DMS153 treated with DMSO at 0.1 percent for 48 hours (cell line): ENCODE measurements at regions not wholly inside any gene's neighbourhood (a gene's known extent, or its start where the extent isn't known, plus 50 kb on each side); places are given as distances from the start of the nearest gene placed in this dataset.

Experiments used
- DNase-seq: peaks from one replicate; lab custom pipeline; 2025; ENCODE audit not compliant: unreplicated experiment; lab: John Stamatoyannopoulos, UW

GRCh38 chr5:57695179-57695578 lies 212.6 kb upstream of the ACTBL2 start:
- no peak for DNase-seq

DNA sequence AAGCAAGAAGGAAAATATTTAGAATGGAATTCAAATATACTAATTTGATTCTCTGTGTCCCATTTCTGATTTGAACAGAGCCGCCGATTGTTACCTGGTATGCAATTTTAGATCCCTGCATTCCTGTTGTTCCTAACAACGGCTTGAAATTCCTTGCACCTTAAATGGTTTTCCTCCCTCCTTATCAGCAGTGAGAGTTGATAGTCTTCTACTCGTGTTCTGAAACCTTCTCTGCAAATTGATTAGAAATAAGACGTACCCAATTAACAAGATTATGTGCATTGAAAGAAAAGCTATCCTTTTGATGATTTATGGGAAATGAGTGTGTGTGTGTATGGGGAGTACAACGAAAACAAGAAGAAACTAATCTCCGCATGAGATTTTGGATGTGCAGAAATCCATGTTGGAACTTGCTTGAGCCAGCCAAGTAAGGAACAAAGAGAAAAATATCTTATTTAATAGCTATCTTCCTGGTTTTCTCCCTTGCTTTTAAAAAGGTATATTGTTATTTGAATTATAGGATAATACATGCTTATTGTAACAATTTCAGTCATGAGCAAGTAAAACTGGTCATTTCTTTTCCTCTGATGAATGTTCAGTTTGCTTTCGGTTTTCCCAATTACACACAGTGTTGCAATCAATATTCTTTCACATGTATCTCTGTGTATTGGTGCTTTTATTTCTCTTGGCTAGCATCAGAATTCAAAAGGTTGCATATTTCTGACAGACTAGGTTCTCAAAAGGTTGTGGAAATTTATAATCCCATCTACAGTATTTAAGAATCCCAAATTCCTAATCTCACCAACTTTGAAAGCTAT lies 211.1 kb upstream of the ACTBL2 start:
- no peak for DNase-seq

DNA sequence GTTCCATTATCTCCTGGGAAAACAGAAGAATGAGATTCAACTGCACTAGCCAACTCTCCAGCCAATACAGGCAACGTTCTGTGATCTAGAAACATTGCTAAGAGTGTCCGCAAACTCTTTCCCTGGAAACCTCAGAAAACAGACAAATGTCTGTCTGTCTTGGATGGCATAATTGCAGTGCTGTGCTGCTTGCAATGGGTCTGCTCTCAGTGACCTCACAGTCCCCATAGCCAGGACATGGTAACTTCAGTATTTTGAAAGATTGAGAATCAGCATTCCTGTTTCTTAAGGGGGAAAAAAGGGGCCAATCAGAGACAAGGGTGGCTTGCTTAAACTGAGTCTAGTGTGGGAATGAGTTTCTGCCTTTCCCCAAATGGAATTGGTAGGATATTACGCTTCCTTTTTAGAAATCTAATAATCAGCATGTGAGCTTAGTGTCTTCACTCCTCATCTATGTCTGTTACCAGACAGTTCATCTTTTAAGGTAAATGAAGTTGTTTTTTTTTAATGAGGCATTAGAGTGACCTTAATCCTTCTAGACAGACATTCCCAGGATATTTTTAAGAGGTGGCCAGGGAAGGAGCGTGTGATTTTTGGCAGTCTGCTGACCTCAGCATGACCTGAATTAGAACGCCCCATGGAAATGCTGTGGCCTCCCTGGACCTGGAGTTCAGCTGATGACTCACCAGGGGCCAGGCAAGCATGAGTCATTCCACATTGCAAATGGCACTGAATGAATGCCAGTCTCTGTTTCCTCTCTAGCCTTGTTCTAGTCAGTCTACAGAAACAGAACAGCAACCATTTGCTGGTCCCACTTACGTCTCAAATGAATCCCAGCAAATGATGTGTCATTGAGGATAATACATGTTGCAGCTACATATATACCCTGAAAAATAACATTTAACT lies 210.2 kb upstream of the ACTBL2 start:
- no peak for DNase-seq

DNA sequence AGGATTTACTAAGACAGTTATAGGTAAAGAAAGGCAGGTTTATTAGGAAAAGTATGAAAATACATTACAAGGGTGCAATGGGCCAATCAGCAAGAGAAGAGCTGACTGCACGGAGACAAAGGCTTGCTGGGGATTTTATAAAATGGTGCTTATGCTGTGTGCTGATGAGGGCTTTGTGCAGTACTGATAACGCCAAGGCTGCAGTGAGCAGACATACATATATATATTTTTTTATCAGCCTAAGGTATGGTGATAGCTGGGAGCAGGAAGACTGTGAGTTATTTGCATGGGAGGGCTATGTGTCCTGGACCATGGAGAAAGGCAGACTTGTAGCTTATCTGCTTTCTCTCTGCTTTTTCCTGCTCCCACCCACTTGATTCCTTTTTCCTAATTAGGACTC lies 208.1 kb upstream of the ACTBL2 start:
- no peak for DNase-seq

DNA sequence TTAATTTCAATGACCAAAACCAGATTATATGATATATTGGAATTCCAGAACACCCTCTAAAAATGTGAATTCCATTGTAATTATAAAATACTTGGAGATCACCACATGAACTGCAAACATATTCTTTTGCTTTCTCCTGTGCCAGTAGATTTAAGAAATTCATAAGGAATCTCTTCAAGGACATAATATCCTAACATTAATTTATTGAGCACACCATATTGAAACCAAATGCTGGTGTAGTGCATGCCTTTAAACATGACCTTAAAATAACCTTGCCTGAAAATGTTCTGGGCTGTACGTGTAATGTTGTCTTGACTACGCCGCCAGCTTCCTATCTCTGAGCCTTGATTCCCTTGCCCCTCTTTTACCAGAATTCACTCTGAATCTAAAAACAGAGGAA lies 205.0 kb upstream of the ACTBL2 start:
- DNase-seq, result no peak

DNA sequence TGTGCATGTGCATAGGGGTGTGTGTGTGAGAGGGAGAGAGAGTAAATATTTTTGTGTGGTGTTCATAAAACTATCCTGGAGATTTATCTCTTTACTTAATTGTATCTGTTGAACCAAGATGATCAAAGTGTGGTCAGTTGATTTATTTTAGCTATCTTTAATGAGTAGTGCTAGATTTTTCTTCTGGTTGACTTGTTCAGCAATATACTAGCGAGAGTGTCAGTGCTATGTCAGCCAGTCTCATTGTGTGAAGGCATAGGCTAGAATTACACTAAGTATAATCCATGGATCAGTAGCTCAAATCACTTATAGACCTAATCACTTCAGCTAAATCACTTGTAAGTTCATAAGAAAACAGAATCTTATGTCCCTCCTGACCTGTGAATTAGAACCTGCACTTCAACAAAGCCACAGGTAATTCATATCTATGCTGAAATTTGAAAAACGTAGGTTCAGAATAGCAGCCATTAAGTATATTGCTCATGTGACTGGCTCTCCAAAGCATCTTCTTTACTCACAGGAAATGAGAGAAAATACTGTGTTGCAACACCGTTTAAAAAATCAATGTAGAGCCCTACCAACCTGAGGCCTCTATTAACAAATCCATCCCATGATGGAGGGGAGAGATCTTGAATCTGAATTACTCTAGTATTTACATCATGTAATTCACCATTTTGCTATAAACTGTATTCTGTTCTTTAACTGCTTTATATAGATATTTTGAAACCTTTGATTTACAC lies 203.1 kb upstream of the ACTBL2 start:
- no peak for DNase-seq

DNA sequence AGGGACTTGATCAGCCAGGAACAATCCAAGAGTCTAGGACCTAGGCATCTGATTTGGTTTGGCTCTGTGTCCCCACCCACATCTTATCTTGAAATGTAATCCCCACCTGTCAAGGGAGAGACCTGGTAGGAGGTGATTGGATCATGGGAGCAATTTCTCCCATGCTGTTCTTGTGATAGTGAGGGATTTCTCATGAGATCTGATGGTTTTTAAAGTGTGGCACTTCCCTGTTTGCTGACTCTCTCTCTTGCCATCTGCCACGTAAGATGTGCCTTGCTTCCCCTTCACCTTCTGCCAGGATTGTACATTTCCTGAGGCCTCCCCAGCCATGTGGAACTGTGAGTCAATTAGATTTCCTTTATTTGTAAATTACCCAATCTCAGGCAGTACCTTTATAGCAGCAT lies 201.7 kb upstream of the ACTBL2 start:
- DNase-seq, result no peak

DNA sequence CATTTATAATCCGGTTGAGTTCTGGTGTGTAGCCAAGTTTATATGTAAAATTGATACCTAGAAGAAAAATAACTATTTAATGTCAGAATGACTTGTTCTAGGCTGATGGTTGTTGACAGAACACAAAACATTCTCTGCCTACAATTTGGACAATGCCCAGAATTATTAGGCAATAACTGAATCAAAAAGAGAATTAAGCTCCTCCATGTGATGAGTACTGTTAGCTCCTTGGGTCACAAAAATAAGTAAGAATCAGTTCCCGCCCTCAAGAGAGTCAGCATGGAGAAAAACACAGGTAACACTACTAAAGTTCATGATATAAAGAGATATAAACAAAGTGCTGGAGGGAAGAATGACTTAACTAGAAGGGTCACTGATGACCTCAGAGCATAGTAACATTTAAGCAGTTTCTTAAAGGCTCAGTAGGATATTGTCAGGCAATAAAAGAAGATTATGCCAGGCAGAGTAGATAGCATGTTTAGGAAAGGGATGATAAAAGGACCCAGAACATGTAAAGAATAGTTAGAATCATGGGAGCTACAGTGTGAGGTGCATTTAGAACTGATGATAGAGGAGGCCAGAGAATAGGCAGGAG lies 200.5 kb upstream of the ACTBL2 start:
- DNase-seq, result no peak

DNA sequence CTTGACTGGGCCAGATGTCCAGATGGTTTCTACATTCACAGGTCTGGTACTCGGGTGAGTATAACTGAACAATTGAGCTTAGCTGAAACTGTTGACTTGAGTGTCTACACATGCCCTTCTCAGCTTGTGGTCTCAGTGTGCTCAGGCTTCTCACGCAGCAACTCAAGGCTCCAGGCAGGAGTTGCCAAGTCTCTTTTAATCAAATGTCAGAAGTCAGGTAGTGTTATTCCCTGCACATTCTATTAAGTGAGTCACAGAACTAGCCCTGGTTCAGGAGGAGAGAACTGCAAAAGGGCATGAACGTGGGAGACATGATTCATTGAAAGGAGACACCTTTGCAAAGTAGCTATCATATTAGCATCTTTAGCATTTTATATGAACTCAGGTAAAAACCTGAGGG lies 199.3 kb upstream of the ACTBL2 start:
- DNase-seq, result no peak

- DNase-seq, result no peak
These were observed 198.1 kb upstream of the ACTBL2 start for GRCh38 chr5:57680686-57681085.

- no peak for DNase-seq
These were observed 194.6 kb upstream of the ACTBL2 start for GRCh38 chr5:57677235-57677634.

GRCh38 chr5:57676222-57677098 lies 193.8 kb upstream of the ACTBL2 start:
- DNase-seq, result no peak

GRCh38 chr5:57675236-57675635 lies 192.6 kb upstream of the ACTBL2 start:
- DNase-seq, result no peak

- no peak for DNase-seq
These were observed 188.8 kb upstream of the ACTBL2 start for GRCh38 chr5:57671371-57671770.

- DNase-seq, result no peak
These were observed 184.0 kb upstream of the ACTBL2 start for GRCh38 chr5:57666582-57666981.

- no peak for DNase-seq
These were observed 182.7 kb upstream of the ACTBL2 start for GRCh38 chr5:57665146-57665936.

DNA sequence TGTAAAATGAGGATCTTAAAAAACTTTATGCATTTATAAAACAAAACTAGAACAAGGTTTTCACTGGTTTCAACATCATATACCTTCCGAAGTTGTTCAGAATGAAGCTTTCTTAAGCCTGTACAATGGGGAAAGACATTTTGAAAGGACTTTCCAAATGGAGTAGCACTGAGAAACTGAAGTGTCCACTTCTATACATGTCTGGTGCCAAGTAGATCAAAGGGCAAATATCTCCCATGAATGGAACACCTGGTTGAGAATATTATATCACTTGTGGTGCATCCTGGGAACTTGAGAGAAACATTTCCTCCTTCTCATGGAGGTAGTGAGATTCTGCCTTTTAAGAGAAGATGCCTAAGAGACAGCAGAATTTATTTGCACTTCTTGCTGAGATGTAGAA lies 182.1 kb upstream of the ACTBL2 start:
- no peak for DNase-seq

DNA sequence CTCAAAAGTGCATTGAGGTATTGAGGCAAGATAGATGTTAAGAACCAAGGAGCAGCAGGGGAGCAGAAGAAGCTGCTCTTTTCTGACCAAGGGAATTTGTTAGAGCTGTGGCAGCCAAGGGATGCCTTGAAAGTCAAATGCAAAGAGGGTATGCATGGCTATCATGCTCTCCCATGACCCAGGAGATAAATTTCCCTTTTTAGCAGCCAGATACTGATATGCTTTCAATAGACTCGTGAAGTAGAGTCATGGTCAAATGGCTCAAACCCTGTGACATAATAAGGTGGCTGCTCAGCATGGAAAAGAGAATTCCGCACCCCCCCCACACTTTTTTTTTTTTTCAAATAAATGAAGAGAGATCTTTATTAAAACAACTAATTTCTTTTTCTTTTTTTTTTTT lies 180.9 kb upstream of the ACTBL2 start:
- no peak for DNase-seq

DNA sequence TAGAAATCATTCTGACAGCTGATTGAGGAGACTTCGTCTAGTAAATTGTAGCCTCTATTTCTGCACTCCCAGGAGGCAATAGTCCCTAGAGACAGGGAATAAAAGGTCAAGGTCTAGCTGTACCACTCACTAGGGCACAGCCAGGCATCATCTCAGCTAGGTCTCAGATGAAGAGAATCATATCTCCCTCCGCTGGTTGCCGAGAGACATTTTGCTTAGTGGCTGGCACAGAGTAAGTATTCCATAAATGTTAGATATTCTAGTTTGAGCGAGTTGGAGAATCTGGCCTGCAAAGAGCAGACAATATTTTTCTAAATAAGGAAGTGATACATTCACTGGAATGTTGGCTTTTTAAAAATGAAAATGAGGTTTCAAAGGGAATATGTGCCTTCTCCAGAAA lies 180.4 kb upstream of the ACTBL2 start:
- no peak for DNase-seq
